Uterus (tissue), 3 donors: ENCODE measurements at regions not wholly inside any gene's neighbourhood (a gene's known extent, or its start where the extent isn't known, plus 50 kb on each side); places are given as distances from the start of the nearest gene placed in this dataset.
A peak's percentile ranks its signal among the peaks of the same experiment; 100 is the strongest.

Experiments used
- DNase-seq, 2 donors: peaks; one replicate each; pipeline ENCODE4 v3.0.0-alpha.2; 2019 to 2020
- H3K27ac ChIP-seq, 2 donors: fragments of 200-600 bp; sonication (generic); 1 replicate in 1 of 2; 2 replicates in 1 of 2; pipeline ENCODE4 v1.5.1; 2016 to 2018
- H3K27me3 ChIP-seq, 2 donors: fragments of 200-600 bp; sonication (generic); one replicate each; pipeline ENCODE4 v1.5.1; 2018 to 2019; ENCODE audit warnings: control low read depth in 1 of 2
- H3K36me3 ChIP-seq, 2 donors: fragments of 200-600 bp; sonication (generic); one replicate each; pipeline ENCODE4 v1.5.1; 2019; ENCODE audit warnings: control low read depth in 1 of 2
- H3K4me1 ChIP-seq, 2 donors: fragments of 200-600 bp; sonication (generic); one replicate each; pipeline ENCODE4 v1.5.1; 2018 to 2019; ENCODE audit warnings: control low read depth in 1 of 2
- H3K4me3 ChIP-seq, 2 donors: fragments of 200-600 bp; sonication (generic); 1 replicate in 1 of 2; 2 replicates in 1 of 2; pipeline ENCODE4 v1.5.1; 2018 to 2019; ENCODE audit warnings: mild to moderate bottlenecking in 1 of 2
- H3K9me3 ChIP-seq, 2 donors: fragments of 200-600 bp; sonication (generic); one replicate each; pipeline ENCODE4 v1.5.1; 2019; ENCODE audit warnings: control low read depth in 1 of 2
- POLR2A ChIP-seq, 2 donors: fragments of 450-650 bp; IDR thresholded peaks; one replicate each; pipeline ENCODE4 v1.6.1; 2016; ENCODE audit warnings: antibody characterized with exemption in 2 of 2, mild to moderate bottlenecking in 1 of 2, moderate library complexity in 1 of 2
- intact Hi-C: fragments of 100-400 bp; cut with DNase I; formaldehyde crosslinking; loops from one replicate; pipeline ENCODE4 v1.15.1; 2023; ENCODE audit warnings: low total_unique reads
- TF ChIP-seq, protein P1 (sequence below), 4 experiments: fragments of 200-600 bp in 2 of 4; fragments of 450-650 bp in 2 of 4; sonication (generic) in 2 of 4; IDR thresholded peaks; one replicate each; pipeline ENCODE4 v1.5.1; 2016 to 2019; ENCODE audit warnings: antibody characterized with exemption in 4 of 4, mild to moderate bottlenecking in 2 of 4, moderate library complexity in 1 of 4
- donor health status: DM: yes; HTN: yes; CAD: no.

- Histone ChIP-seq H3K4me3 (no peak overlapping the region), H3K27me3 (no peaks in the 10 kb centered on the region)
- intact Hi-C loops: loop anchor here (10.0 kb wide), 1 partner anchor 278 kb away; no protein-coding TSS in a partner anchor
Measured at GRCh38 chr15:31482122-31482922, 155.7 kb downstream of the KLF13 start.

GRCh38 chr15:31483053-31483985 lies 156.7 kb downstream of the KLF13 start:
- DNase-seq: peak in 1 of 2 donors; percentile 11
- H3K27me3 ChIP-seq: no peaks in the 10 kb centered on the region
- intact Hi-C loops: loop anchor here (10.0 kb wide), 1 partner anchor 279 kb away; no protein-coding TSS in a partner anchor

More at GRCh38 chr15:31482122-31482922, 155.7 kb downstream of the KLF13 start:
- Histone ChIP-seq H3K27ac (no peak overlapping the region), H3K36me3 (no peaks in the 10 kb centered on the region), H3K9me3 (no peaks in the 10 kb centered on the region), H3K4me1 (peaks cover 0 to 4% of the 10 kb centered on the region in 2 donors)
- no peak for TF ChIP-seq POLR2A (IDR thresholded peaks at IDR 0.05)
- TF ChIP-seq, protein P1, sequence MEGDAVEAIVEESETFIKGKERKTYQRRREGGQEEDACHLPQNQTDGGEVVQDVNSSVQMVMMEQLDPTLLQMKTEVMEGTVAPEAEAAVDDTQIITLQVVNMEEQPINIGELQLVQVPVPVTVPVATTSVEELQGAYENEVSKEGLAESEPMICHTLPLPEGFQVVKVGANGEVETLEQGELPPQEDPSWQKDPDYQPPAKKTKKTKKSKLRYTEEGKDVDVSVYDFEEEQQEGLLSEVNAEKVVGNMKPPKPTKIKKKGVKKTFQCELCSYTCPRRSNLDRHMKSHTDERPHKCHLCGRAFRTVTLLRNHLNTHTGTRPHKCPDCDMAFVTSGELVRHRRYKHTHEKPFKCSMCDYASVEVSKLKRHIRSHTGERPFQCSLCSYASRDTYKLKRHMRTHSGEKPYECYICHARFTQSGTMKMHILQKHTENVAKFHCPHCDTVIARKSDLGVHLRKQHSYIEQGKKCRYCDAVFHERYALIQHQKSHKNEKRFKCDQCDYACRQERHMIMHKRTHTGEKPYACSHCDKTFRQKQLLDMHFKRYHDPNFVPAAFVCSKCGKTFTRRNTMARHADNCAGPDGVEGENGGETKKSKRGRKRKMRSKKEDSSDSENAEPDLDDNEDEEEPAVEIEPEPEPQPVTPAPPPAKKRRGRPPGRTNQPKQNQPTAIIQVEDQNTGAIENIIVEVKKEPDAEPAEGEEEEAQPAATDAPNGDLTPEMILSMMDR (IDR thresholded peaks at IDR 0.05): no peak
- DNase-seq: peak in 1 of 2 donors; percentile 13

GRCh38 chr15:31483986-31484951 lies 157.6 kb downstream of the KLF13 start:
- Histone ChIP-seq H3K4me1 (peaks cover 0 to 4% of the 10 kb centered on the region in 2 donors), H3K27me3 (no peaks in the 10 kb centered on the region), H3K27ac (no peak overlapping the region), H3K9me3 (no peaks in the 10 kb centered on the region), H3K4me3 (no peak overlapping the region), H3K36me3 (no peaks in the 10 kb centered on the region)
- intact Hi-C loops: loop anchor here (10.0 kb wide), 1 partner anchor 279 kb away; no protein-coding TSS in a partner anchor
- DNase-seq: peak in 1 of 2 donors; percentile 13
- TF ChIP-seq, protein P1 (IDR thresholded peaks at IDR 0.05): no peak
- no peak for TF ChIP-seq POLR2A (IDR thresholded peaks at IDR 0.05)

More at GRCh38 chr15:31483053-31483985, 156.7 kb downstream of the KLF13 start:
- Histone ChIP-seq H3K4me1 (peaks cover 0 to 4% of the 10 kb centered on the region in 2 donors), H3K27ac (no peak overlapping the region), H3K4me3 (no peak overlapping the region), H3K36me3 (no peaks in the 10 kb centered on the region), H3K9me3 (no peaks in the 10 kb centered on the region)
- TF ChIP-seq POLR2A (IDR thresholded peaks at IDR 0.05): no peak
- TF ChIP-seq, protein P1 (IDR thresholded peaks at IDR 0.05): no peak

DNA sequence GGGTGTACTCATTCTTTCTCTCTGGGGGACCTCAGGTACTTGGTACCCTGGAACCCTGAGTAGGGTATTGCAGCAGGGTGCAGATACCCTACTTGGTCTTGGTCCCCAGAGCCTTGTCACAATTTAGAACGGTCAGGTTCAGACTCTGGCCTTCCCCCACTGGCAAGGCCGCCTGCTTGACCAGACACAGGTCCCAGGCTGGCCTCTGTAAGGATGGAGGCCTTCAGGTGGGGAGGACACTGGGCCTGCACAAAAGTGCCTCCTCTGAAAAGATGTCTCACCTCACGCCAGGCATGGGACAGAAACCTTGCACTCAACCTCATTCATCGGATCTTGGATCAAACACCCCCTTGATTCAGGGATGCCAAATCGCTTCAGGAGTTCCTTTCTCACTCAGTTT lies 158.4 kb downstream of the KLF13 start:
- no peak for TF ChIP-seq POLR2A (IDR thresholded peaks at IDR 0.05)
- TF ChIP-seq, protein P1 (IDR thresholded peaks at IDR 0.05): no peak
- Histone ChIP-seq H3K4me1 (peaks cover 0 to 4% of the 10 kb centered on the region in 2 donors), H3K4me3 (no peak overlapping the region), H3K27me3 (no peaks in the 10 kb centered on the region), H3K27ac (no peak overlapping the region), H3K9me3 (no peaks in the 10 kb centered on the region), H3K36me3 (no peaks in the 10 kb centered on the region)
- intact Hi-C loops: loop anchor here (10.0 kb wide), 1 partner anchor 280 kb away; no protein-coding TSS in a partner anchor
- DNase-seq: no peak
